GM06990 (cell line): ENCODE measurements at regions not wholly inside any gene's neighbourhood (a gene's known extent, or its start where the extent isn't known, plus 50 kb on each side); places are given as distances from the start of the nearest gene placed in this dataset.
A peak's percentile ranks its signal among the peaks of the same experiment; 100 is the strongest.

Experiments used
- DNase-seq: peaks from one replicate; pipeline ENCODE4 v3.0.0-alpha.2; 2011; ENCODE audit not compliant: insufficient read length; ENCODE audit errors: extremely low read depth
- H3K27me3 ChIP-seq: replicated peaks from 2 replicates; pipeline ENCODE4 v1.6.0; 2011; ENCODE audit warnings: low read length; ENCODE audit not compliant: control insufficient read depth, insufficient read depth
- H3K36me3 ChIP-seq: 2 replicates; pipeline ENCODE4 v1.5.1; 2011; ENCODE audit warnings: low read length; ENCODE audit not compliant: control insufficient read depth, insufficient read depth
- H3K4me3 ChIP-seq: replicated peaks from 2 replicates; pipeline ENCODE4 v1.5.1; 2011; ENCODE audit warnings: low read depth, mild to moderate bottlenecking, control low read depth, low read length
- TF ChIP-seq, protein P1 (sequence below): IDR thresholded peaks from 2 replicates; pipeline ENCODE4 v1.5.1; 2011; ENCODE audit warnings: low read length, control low read depth, mild to moderate bottlenecking, inconsistent platforms; ENCODE audit not compliant: insufficient read depth, poor library complexity, severe bottlenecking

DNA sequence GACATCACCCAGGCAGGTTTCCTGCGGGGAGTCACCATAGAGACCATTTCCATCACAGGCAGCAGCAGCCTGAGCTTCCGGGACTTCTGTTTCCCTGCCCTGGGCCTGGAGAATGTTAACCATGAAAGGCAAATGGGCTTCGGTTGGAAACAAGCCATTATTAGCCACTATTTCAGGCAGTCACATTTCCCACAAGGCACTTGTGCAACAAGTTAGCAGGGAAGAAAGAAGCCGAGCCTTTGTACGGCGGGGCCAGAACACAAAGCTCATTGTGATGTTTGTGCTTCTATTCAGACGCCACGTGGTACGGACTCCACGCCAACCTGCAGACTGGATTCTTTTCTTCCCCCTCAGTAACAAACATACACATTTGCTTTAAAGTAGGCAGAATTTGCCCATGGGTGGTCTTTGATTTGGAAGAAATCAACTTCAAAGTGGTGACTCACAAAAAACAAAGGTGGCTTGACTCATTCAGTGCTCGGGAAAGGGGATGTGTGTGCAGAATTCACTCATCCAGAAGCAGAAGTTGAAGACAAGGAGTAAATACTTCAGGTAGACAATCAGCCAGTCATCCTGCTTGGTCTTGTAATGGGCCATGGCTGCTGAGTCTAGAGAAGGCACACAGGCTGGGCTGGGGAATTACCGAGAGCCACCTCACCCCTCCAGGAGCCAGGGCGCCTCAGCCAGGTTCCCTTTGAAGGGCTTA is 154.2 kb upstream of the PRMT8 start:
- H3K36me3 ChIP-seq, result no peaks in the 10 kb centered on the region
- no peak for DNase-seq
- H3K4me3 ChIP-seq, result no peak overlapping the region
- TF ChIP-seq, protein P1, sequence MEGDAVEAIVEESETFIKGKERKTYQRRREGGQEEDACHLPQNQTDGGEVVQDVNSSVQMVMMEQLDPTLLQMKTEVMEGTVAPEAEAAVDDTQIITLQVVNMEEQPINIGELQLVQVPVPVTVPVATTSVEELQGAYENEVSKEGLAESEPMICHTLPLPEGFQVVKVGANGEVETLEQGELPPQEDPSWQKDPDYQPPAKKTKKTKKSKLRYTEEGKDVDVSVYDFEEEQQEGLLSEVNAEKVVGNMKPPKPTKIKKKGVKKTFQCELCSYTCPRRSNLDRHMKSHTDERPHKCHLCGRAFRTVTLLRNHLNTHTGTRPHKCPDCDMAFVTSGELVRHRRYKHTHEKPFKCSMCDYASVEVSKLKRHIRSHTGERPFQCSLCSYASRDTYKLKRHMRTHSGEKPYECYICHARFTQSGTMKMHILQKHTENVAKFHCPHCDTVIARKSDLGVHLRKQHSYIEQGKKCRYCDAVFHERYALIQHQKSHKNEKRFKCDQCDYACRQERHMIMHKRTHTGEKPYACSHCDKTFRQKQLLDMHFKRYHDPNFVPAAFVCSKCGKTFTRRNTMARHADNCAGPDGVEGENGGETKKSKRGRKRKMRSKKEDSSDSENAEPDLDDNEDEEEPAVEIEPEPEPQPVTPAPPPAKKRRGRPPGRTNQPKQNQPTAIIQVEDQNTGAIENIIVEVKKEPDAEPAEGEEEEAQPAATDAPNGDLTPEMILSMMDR, result no peak
- no peaks in the 10 kb centered on the region; the same call in 1 of the 2 replicates for H3K27me3 ChIP-seq

DNA sequence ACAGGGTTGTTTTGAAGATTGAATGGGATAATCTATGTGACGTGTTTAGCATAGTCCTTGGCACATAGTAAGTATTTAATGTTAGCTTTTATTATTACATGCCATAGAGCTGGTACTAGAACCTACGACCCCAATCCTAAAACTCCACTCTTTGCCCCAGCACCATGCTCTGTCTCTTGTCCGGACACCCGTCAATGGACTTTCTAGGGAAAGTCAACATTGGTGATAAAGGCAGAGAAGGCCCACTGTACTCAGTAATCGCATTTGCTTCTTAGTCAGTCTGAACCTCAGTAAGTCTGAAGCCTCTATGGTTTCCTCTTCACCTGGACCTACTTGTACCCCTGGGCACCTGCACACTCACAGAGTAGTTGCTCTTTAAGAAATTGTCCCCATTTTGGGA is 153.1 kb upstream of the PRMT8 start:
- no peak overlapping the region for H3K4me3 ChIP-seq
- TF ChIP-seq, protein P1, result no peak
- H3K27me3 ChIP-seq, result no peaks in the 10 kb centered on the region; the same call in 1 of the 2 replicates
- H3K36me3 ChIP-seq, result no peaks in the 10 kb centered on the region
- DNase-seq, result no peak

DNA sequence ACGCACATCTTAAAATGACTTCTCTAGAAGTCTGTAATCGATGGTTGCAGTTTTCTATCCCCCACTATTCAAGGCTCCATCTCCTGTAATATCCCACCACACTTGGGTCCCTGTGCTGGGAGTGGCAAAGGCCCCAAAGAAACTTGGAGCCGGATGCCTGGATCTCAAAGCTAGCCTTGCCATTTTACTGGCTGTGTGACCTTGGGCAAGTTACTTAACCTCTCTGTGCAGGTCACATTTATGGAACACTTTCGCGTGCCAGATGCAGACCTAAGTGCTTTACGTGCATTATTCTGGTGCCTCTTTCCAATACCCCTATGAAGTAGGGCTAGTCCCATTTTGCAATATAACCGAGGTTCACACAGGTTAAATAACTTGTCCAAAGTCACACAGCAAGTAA is 151.8 kb upstream of the PRMT8 start:
- TF ChIP-seq, protein P1, result no peak
- no peaks in the 10 kb centered on the region for H3K36me3 ChIP-seq
- DNase-seq, result no peak
- no peak overlapping the region for H3K4me3 ChIP-seq
- H3K27me3 ChIP-seq, result no peaks in the 10 kb centered on the region; the same call in 1 of the 2 replicates

DNA sequence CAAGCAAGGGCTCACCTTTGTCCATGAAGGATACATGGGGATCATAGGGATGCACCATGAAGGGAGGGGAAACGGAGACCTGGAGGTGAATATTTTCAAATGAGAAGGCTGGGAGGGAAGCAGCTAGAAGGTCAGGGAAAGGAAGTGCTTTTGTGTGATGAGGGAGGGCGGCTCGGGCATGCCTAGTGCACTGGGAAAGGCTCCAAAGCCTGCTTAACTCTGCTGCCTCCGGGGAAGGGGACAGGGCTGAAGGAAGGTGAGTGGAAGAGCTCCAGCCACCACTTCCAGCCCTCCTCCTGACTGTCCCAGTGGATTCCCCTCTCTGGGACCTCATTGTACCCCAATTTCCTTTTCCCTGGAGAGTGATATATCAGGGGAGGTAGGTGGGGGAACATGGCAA is 149.4 kb upstream of the PRMT8 start:
- no peaks in the 10 kb centered on the region for H3K36me3 ChIP-seq
- H3K27me3 ChIP-seq, result no peaks in the 10 kb centered on the region; the same call in 1 of the 2 replicates
- H3K4me3 ChIP-seq, result no peak overlapping the region
- no peak for DNase-seq
- TF ChIP-seq, protein P1, result no peak

DNA sequence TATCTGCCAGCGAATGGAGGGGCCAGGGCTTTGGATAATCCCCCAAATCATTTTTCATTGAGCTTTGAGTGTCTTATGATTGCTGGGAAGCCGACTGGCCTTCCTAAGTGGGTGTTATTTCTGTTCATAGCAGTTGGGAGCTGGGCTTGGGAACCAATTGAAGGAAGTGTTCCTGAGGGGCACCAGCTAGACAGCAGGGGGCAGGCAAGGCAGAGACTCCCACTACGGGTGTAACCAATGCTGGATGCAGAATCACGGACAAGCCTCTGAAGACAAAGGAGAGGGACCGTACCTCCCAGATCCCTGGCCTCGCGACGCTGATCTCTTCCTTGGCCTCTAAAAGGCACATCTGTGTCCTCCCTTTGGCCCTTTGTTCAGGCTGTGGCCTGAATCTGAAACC is 149.0 kb upstream of the PRMT8 start:
- TF ChIP-seq, protein P1, result peak; percentile 40
- Histone ChIP-seq H3K27me3 (no peaks in the 10 kb centered on the region; the same call in 1 of the 2 replicates), H3K36me3 (no peaks in the 10 kb centered on the region), H3K4me3 (no peak overlapping the region)
- DNase-seq, result no peak
